ENCODE measurements at regions not wholly inside any gene's neighbourhood (a gene's known extent, or its start where the extent isn't known, plus 50 kb on each side); places are given as distances from the start of the nearest gene placed in this dataset.

DNA sequence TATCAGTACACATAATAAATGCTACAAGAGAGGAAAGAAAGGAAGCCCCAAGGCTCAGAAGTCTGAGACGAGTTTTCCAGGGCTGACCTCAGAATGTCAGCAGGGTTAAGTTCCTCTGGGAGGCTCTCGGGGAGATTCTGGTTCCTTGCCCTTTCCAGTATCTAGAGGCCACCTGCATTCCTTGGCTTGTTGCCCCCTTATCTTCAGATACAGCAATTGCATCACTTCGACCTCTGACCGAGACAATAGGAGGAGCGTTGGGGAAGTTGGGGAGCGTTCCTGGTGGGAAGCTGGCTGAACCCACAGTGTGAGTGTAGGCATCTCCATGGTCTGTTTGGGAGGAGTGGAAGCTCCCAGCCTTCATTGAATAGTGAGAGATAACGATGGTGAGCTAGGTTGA lies 72.0 kb upstream of the MTPN start:
- H2BK15ac ChIP-seq (ENCODE audit: low read depth, low read length) = no peak overlapping the region
- no peaks in the 10 kb centered on the region for H4K20me1 ChIP-seq (ENCODE audit: control insufficient read depth, insufficient read depth, insufficient read length)
- Mint-ChIP-seq H3K27ac (no peak overlapping the region), H3K9me3 (peaks cover 3 to 9% of the 10 kb centered on the region in 2 experiments; a peak in 3 of 5 replicates), H3K36me3 (ENCODE audit: insufficient read depth in 1 of 3, low read depth in 3 of 3) (0 out of 7 replicates have a peak, but pooled peaks cover 0 to 8% (median 0%) of the 10 kb centered on the region in 3 experiments), H3K4me3 (no peak overlapping the region), H3K27me3 (ENCODE audit: low read depth) (no peaks in the 10 kb centered on the region), H3K4me1 (no peaks in the 10 kb centered on the region)
- no peaks in the 10 kb centered on the region for H3K9me3 ChIP-seq (ENCODE audit: control insufficient read depth, low read depth, low read length)
- no peak overlapping the region for H3K56ac ChIP-seq (ENCODE audit: insufficient read length, low read depth, low read length)
- no peak overlapping the region for H4K8ac ChIP-seq (replicated peaks; ENCODE audit: insufficient read length, low read depth, low read length)
- no peak overlapping the region for H3K23ac ChIP-seq (ENCODE audit: insufficient read length, low read depth, low read length)
- H3K79me2 ChIP-seq (ENCODE audit: insufficient read depth, low read length) = no peaks in the 10 kb centered on the region
- no peak overlapping the region for H3K27ac ChIP-seq (ENCODE audit: insufficient read length, low read depth, low read length)
- no peak overlapping the region for H4K5ac ChIP-seq (ENCODE audit: insufficient read length, low read depth, low read length)
- WGBS (ENCODE audit: extremely low coverage, insufficient read length, low lambda C conversion rate) = no CpG with 5 or more reads among the region's 7 CpGs
- H3K4ac ChIP-seq (ENCODE audit: low read depth, low read length) = no peak overlapping the region
- no peaks in the 10 kb centered on the region for H3K79me1 ChIP-seq (ENCODE audit: insufficient read depth, low read depth, low read length, poor library complexity, severe bottlenecking)
- H3K9ac ChIP-seq (ENCODE audit: extremely low read depth, insufficient read length, low read length) = no peak overlapping the region
- H2BK20ac ChIP-seq (ENCODE audit: low read depth, low read length, poor library complexity, severe bottlenecking) = no peak overlapping the region
- H2BK12ac ChIP-seq (ENCODE audit: insufficient read length, low read depth, low read length) = no peak overlapping the region
- no peak overlapping the region for H2BK120ac ChIP-seq (ENCODE audit: low read depth, low read length, poor library complexity, severe bottlenecking)
- H4K91ac ChIP-seq (ENCODE audit: insufficient read length, low read depth, low read length) = no peak overlapping the region
- TF ChIP-seq CTCF (conservative IDR thresholded peaks at IDR 0.05) = no peak
- no peak overlapping the region for H3K4me2 ChIP-seq (ENCODE audit: insufficient read depth, insufficient read length, low read length)
- H3K4me1 ChIP-seq (ENCODE audit: insufficient read depth, low read length) = no peaks in the 10 kb centered on the region
- H2BK5ac ChIP-seq (ENCODE audit: insufficient read length, low read length) = no peak overlapping the region
- H2AFZ ChIP-seq (ENCODE audit: low read length) = no peak overlapping the region
- no peaks in the 10 kb centered on the region for H3K27me3 ChIP-seq (ENCODE audit: insufficient read depth, low read length)
- no peak for DNase-seq
- H3T11ph ChIP-seq (ENCODE audit: low read length) = no peak overlapping the region
- no peak overlapping the region for H3K18ac ChIP-seq (ENCODE audit: insufficient read length, low read depth, low read length)
- H3K14ac ChIP-seq (ENCODE audit: insufficient read depth, low read length) = no peak overlapping the region
- no peaks in the 10 kb centered on the region for H3K23me2 ChIP-seq (ENCODE audit: insufficient read length, low read depth, low read length, poor library complexity, severe bottlenecking)
- no peak overlapping the region for H2AK5ac ChIP-seq (ENCODE audit: insufficient read length, low read length)
